SK-N-SH (cell line): ENCODE measurements at regions not wholly inside any gene's neighbourhood (a gene's known extent, or its start where the extent isn't known, plus 50 kb on each side); places are given as distances from the start of the nearest gene placed in this dataset.

ENCODE experiments used
- CTCF ChIA-PET: fragments of 300-600, 350-600 bp; formaldehyde crosslinking; extraction: SDS; loops from one replicate; lab custom pipeline; 2021; lab: Yijun Ruan, JAX
- POLR2A ChIA-PET: fragments of 350-600 bp; sonication (Branson Sonifier 250); formaldehyde crosslinking; extraction: SDS; loops from one replicate; lab custom pipeline; 2020; ENCODE audit warnings: antibody characterized with exemption, inconsistent platforms; lab: Yijun Ruan, JAX
- DNase-seq: peaks from one replicate; pipeline ENCODE4 v3.0.0; 2012
- H2AFZ ChIP-seq: fragments of 200-600 bp; sonication (generic); 2 replicates; pipeline ENCODE4 v1.8.1; 2016; ENCODE audit warnings: antibody characterized with exemption, mild to moderate bottlenecking, low read depth
- H3F3A ChIP-seq: fragments of 200-600 bp; sonication (generic); replicated peaks from 2 replicates; pipeline ENCODE3; 2016; ENCODE audit warnings: antibody characterized with exemption, mild to moderate bottlenecking; ENCODE audit not compliant: insufficient read depth
- H3K27ac ChIP-seq, 2 experiments: fragments of 200-500 bp in 1 of 2; fragments of 200-600 bp in 1 of 2; sonication (Bioruptor generic) in 1 of 2; sonication (generic), shearing (Covaris generic) in 1 of 2; 2 replicates each; pipeline versions ENCODE4 v1.5.1 to v1.6.1; 2014 to 2016; ENCODE audit warnings: low read depth in 2 of 2, inconsistent platforms in 1 of 2, low read length in 1 of 2, mild to moderate bottlenecking in 1 of 2, mixed read lengths in 1 of 2
- H3K27me3 ChIP-seq: fragments of 200-600 bp; sonication (generic), shearing (Covaris generic); 2 replicates; pipeline ENCODE4 v1.6.1; 2016; ENCODE audit warnings: mixed run types; ENCODE audit not compliant: insufficient read depth
- H3K36me3 ChIP-seq, 2 experiments: fragments of 200-500 bp in 1 of 2; fragments of 200-600 bp in 1 of 2; sonication (Bioruptor generic) in 1 of 2; sonication (generic) in 1 of 2; replicated peaks in 1 of 2; 2 replicates each; pipeline versions ENCODE3 to v1.5.1; 2014 to 2016; ENCODE audit warnings: low read length in 1 of 2, mild to moderate bottlenecking in 1 of 2; ENCODE audit not compliant: insufficient read depth in 2 of 2, control insufficient read depth in 1 of 2
- H3K4me1 ChIP-seq, 2 experiments: fragments of 200-500 bp in 1 of 2; fragments of 200-600 bp in 1 of 2; sonication (Bioruptor generic) in 1 of 2; sonication (generic), shearing (Covaris generic) in 1 of 2; 2 replicates each; pipeline versions ENCODE4 v1.5.1 to v1.6.1; 2014 to 2016; ENCODE audit warnings: low read depth in 1 of 2, low read length in 1 of 2, mixed run types in 1 of 2; ENCODE audit not compliant: insufficient read depth in 2 of 2, control insufficient read depth in 1 of 2
- H3K4me2 ChIP-seq: fragments of 200-600 bp; sonication (generic), shearing (Covaris generic); 2 replicates; pipeline ENCODE4 v1.6.1; 2017; ENCODE audit warnings: mixed run types
- H3K4me3 ChIP-seq, 2 experiments: fragments of 200-500 bp in 1 of 2; fragments of 200-600 bp in 1 of 2; sonication (Bioruptor generic) in 1 of 2; sonication (generic), shearing (Covaris generic) in 1 of 2; 2 replicates each; pipeline versions ENCODE4 v1.5.1 to v1.8.1; 2014 to 2016; ENCODE audit warnings: low read depth in 2 of 2, inconsistent platforms in 1 of 2, low read length in 1 of 2, mild to moderate bottlenecking in 1 of 2, mixed read lengths in 1 of 2, moderate library complexity in 1 of 2
- H3K79me2 ChIP-seq: fragments of 200-600 bp; sonication (generic); 2 replicates; pipeline ENCODE4 v1.8.1; 2017; ENCODE audit warnings: mild to moderate bottlenecking; ENCODE audit not compliant: insufficient read depth
- H3K9ac ChIP-seq: fragments of 200-600 bp; sonication (generic); 2 replicates; pipeline ENCODE4 v1.6.1; 2017; ENCODE audit warnings: mixed run types
- H3K9me2 ChIP-seq: fragments of 200-600 bp; sonication (generic); 2 replicates; pipeline ENCODE4 v1.6.1; 2017; ENCODE audit warnings: mixed run types
- H3K9me3 ChIP-seq: fragments of 200-600 bp; sonication (generic); 2 replicates; pipeline ENCODE4 v1.6.1; 2017; ENCODE audit warnings: mixed run types, mild to moderate bottlenecking, moderate library complexity
- H4K20me1 ChIP-seq: fragments of 200-600 bp; sonication (generic); 2 replicates; pipeline ENCODE4 v1.6.1; 2017; ENCODE audit warnings: mild to moderate bottlenecking, mixed run types; ENCODE audit not compliant: insufficient read depth
- CTCF ChIP-seq: fragments of 200-600 bp; sonication (generic); IDR thresholded peaks from 2 replicates; pipeline ENCODE4 v1.6.1; 2017; ENCODE audit warnings: antibody characterized with exemption, mild to moderate bottlenecking, moderate library complexity
- ELF1 ChIP-seq: IDR thresholded peaks from 2 replicates; pipeline ENCODE4 v1.4.0; 2012
- EP300 ChIP-seq, 2 experiments: IDR thresholded peaks; 2 replicates each; pipeline versions ENCODE4 v1.4.0 to v1.6.1; 2012; ENCODE audit warnings: borderline replicate concordance in 1 of 2, low read depth in 1 of 2, low read length in 1 of 2
- FOXJ3 ChIP-seq: sonication (generic); formaldehyde crosslinking; IDR thresholded peaks from 2 replicates; pipeline ENCODE4 v1.5.1; 2020; ENCODE audit warnings: mild to moderate bottlenecking, missing genetic modification reagents
- FOXM1 ChIP-seq: IDR thresholded peaks from 2 replicates; pipeline ENCODE4 v1.4.0; 2012; ENCODE audit warnings: low read depth, mild to moderate bottlenecking
- GATA2 ChIP-seq: sonication (generic); formaldehyde crosslinking; IDR thresholded peaks from 2 replicates; pipeline ENCODE4 v1.5.0; 2020; ENCODE audit warnings: mild to moderate bottlenecking, missing genetic modification reagents
- MEF2A ChIP-seq: IDR thresholded peaks from 2 replicates; pipeline ENCODE4 v1.4.0; 2012; ENCODE audit warnings: low read depth, borderline replicate concordance
- MXI1 ChIP-seq: IDR thresholded peaks from 2 replicates; pipeline ENCODE4 v1.6.1; 2012; ENCODE audit warnings: mild to moderate bottlenecking, low read depth, low read length, improper control_type of control experiment
- POLR2AphosphoS5 ChIP-seq: IDR thresholded peaks from 2 replicates; pipeline ENCODE4 v1.6.1; 2012; ENCODE audit warnings: low read depth, low read length
- RAD21 ChIP-seq: IDR thresholded peaks from 2 replicates; pipeline ENCODE4 v1.6.1; 2012; ENCODE audit warnings: mild to moderate bottlenecking, low read length
- RCOR1 ChIP-seq: fragments of 150-350 bp; IDR thresholded peaks from 2 replicates; pipeline ENCODE4 v1.6.1; 2017; ENCODE audit warnings: antibody characterized with exemption, low read length
- RXRA ChIP-seq: IDR thresholded peaks from 2 replicates; pipeline ENCODE4 v1.4.0; 2012; ENCODE audit warnings: low read depth, mild to moderate bottlenecking, borderline replicate concordance
- SIN3A ChIP-seq: IDR thresholded peaks from 2 replicates; pipeline ENCODE4 v1.6.1; 2012; ENCODE audit warnings: low read depth, mild to moderate bottlenecking, low read length, moderate library complexity, borderline replicate concordance
- TAF1 ChIP-seq: IDR thresholded peaks from 2 replicates; pipeline ENCODE4 v1.6.1; 2012; ENCODE audit warnings: low read depth, mild to moderate bottlenecking, low read length, moderate library complexity, borderline replicate concordance
- TCF12 ChIP-seq: IDR thresholded peaks from 2 replicates; pipeline ENCODE4 v1.4.0; 2012
- USF2 ChIP-seq: fragments of 150-350 bp; IDR thresholded peaks from 2 replicates; pipeline ENCODE4 v1.6.1; 2017; ENCODE audit warnings: antibody characterized with exemption, low read length, low read depth, borderline replicate concordance
- WGBS: methylation state at CpG from one replicate; pipeline ENCODE4 v1.1.6; 2017; ENCODE audit warnings: low lambda C conversion rate; 5-methylcytosine and 5-hydroxymethylcytosine counted together
- TF ChIP-seq, protein P1 (sequence below): IDR thresholded peaks from 2 replicates; pipeline ENCODE4 v1.4.0; 2012; ENCODE audit warnings: low read depth, borderline replicate concordance
- TF ChIP-seq, protein P2 (sequence below): IDR thresholded peaks from 2 replicates; pipeline ENCODE4 v1.4.0; 2012; ENCODE audit warnings: low read depth, borderline replicate concordance
- TF ChIP-seq, protein P3 (sequence below): IDR thresholded peaks from 2 replicates; pipeline ENCODE4 v1.6.1; 2012; ENCODE audit warnings: mild to moderate bottlenecking, low read depth, low read length, moderate library complexity

DNA sequence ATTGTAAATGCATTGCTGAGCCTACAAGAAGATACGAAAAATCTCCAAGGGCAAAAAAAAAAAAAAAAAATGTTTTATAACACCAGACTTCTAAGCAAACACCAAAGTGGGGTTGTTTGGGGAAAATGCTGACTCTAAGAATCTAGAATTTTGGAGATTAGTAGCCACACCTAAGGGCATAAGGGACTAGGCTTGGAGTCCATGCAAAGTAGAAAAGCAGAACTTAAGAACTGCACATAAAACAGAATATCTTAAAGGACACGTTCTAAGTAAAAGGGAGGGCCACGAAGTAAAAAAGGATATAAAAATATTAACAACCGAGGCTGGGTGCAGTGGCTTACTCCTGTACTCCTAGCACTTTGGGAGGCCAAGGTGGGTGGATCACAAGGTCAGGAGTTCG is 269.8 kb upstream of the AUTS2 start:
- CTCF ChIA-PET = interaction anchor here (0.7 kb wide), 1 partner anchor 1988 kb away, joined by 3 read pairs; no protein-coding TSS in a partner anchor
- TF ChIP-seq MXI1 = no peak
- no peak for TF ChIP-seq FOXM1
- no peak for TF ChIP-seq RCOR1
- no peak for TF ChIP-seq RAD21
- TF ChIP-seq FOXJ3 (CRISPR knock-in tag) = no peak
- no peak for TF ChIP-seq TAF1
- no peak for TF ChIP-seq GATA2 (CRISPR knock-in tag)
- no peak for TF ChIP-seq POLR2AphosphoS5
- TF ChIP-seq, protein P1, sequence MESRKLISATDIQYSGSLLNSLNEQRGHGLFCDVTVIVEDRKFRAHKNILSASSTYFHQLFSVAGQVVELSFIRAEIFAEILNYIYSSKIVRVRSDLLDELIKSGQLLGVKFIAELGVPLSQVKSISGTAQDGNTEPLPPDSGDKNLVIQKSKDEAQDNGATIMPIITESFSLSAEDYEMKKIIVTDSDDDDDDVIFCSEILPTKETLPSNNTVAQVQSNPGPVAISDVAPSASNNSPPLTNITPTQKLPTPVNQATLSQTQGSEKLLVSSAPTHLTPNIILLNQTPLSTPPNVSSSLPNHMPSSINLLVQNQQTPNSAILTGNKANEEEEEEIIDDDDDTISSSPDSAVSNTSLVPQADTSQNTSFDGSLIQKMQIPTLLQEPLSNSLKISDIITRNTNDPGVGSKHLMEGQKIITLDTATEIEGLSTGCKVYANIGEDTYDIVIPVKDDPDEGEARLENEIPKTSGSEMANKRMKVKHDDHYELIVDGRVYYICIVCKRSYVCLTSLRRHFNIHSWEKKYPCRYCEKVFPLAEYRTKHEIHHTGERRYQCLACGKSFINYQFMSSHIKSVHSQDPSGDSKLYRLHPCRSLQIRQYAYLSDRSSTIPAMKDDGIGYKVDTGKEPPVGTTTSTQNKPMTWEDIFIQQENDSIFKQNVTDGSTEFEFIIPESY = no peak
- TF ChIP-seq EP300 (IDR thresholded peaks at IDR 0.05; ENCODE audit: borderline replicate concordance in 1 of 2, low read depth in 1 of 2, low read length in 1 of 2) = no peak
- no peak for TF ChIP-seq SIN3A
- no peak for TF ChIP-seq CTCF
- no peak for TF ChIP-seq MEF2A
- TF ChIP-seq, protein P2, sequence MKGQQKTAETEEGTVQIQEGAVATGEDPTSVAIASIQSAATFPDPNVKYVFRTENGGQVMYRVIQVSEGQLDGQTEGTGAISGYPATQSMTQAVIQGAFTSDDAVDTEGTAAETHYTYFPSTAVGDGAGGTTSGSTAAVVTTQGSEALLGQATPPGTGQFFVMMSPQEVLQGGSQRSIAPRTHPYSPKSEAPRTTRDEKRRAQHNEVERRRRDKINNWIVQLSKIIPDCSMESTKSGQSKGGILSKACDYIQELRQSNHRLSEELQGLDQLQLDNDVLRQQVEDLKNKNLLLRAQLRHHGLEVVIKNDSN = no peak
- no peak for TF ChIP-seq TCF12
- TF ChIP-seq RXRA = no peak
- TF ChIP-seq USF2 = no peak
- no peak for TF ChIP-seq ELF1
- TF ChIP-seq, protein P3, sequence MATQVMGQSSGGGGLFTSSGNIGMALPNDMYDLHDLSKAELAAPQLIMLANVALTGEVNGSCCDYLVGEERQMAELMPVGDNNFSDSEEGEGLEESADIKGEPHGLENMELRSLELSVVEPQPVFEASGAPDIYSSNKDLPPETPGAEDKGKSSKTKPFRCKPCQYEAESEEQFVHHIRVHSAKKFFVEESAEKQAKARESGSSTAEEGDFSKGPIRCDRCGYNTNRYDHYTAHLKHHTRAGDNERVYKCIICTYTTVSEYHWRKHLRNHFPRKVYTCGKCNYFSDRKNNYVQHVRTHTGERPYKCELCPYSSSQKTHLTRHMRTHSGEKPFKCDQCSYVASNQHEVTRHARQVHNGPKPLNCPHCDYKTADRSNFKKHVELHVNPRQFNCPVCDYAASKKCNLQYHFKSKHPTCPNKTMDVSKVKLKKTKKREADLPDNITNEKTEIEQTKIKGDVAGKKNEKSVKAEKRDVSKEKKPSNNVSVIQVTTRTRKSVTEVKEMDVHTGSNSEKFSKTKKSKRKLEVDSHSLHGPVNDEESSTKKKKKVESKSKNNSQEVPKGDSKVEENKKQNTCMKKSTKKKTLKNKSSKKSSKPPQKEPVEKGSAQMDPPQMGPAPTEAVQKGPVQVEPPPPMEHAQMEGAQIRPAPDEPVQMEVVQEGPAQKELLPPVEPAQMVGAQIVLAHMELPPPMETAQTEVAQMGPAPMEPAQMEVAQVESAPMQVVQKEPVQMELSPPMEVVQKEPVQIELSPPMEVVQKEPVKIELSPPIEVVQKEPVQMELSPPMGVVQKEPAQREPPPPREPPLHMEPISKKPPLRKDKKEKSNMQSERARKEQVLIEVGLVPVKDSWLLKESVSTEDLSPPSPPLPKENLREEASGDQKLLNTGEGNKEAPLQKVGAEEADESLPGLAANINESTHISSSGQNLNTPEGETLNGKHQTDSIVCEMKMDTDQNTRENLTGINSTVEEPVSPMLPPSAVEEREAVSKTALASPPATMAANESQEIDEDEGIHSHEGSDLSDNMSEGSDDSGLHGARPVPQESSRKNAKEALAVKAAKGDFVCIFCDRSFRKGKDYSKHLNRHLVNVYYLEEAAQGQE = no peak
- TF ChIP-seq, all 33 proteins: peak for 0
- Histone ChIP-seq H3K27ac (no peak overlapping the region), H3K9ac (no peak overlapping the region), H3K9me2 (no peaks in the 10 kb centered on the region), H3K4me3 (no peak overlapping the region), H3K4me2 (no peak overlapping the region), H4K20me1 (no peaks in the 10 kb centered on the region), H3F3A (no peaks in the 10 kb centered on the region), H3K27me3 (no peaks in the 10 kb centered on the region), H3K9me3 (no peaks in the 10 kb centered on the region), H3K4me1 (no peaks in the 10 kb centered on the region), H2AFZ (no peak overlapping the region), H3K36me3 (no peaks in the 10 kb centered on the region), H3K79me2 (no peaks in the 10 kb centered on the region)
- POLR2A ChIA-PET = no interaction called here
- 31% methylated on average over 5 of the region's 5 CpGs for WGBS
- no peak for DNase-seq
